SK-N-SH (cell line): ENCODE measurements at regions not wholly inside any gene's neighbourhood (a gene's known extent, or its start where the extent isn't known, plus 50 kb on each side); places are given as distances from the start of the nearest gene placed in this dataset.

Experiments used
- CTCF ChIA-PET: fragments of 300-600, 350-600 bp; formaldehyde crosslinking; extraction: SDS; loops from one replicate; lab custom pipeline; 2021; lab: Yijun Ruan, JAX
- POLR2A ChIA-PET: fragments of 350-600 bp; sonication (Branson Sonifier 250); formaldehyde crosslinking; extraction: SDS; loops from one replicate; lab custom pipeline; 2020; ENCODE audit warnings: antibody characterized with exemption, inconsistent platforms; lab: Yijun Ruan, JAX
- DNase-seq: peaks from one replicate; pipeline ENCODE4 v3.0.0; 2012
- H2AFZ ChIP-seq: fragments of 200-600 bp; sonication (generic); 2 replicates; pipeline ENCODE4 v1.8.1; 2016; ENCODE audit warnings: antibody characterized with exemption, mild to moderate bottlenecking, low read depth
- H3F3A ChIP-seq: fragments of 200-600 bp; sonication (generic); replicated peaks from 2 replicates; pipeline ENCODE3; 2016; ENCODE audit warnings: antibody characterized with exemption, mild to moderate bottlenecking; ENCODE audit not compliant: insufficient read depth
- H3K27ac ChIP-seq, 2 experiments: fragments of 200-500 bp in 1 of 2; fragments of 200-600 bp in 1 of 2; sonication (Bioruptor generic) in 1 of 2; sonication (generic), shearing (Covaris generic) in 1 of 2; 2 replicates each; pipeline versions ENCODE4 v1.5.1 to v1.6.1; 2014 to 2016; ENCODE audit warnings: low read depth in 2 of 2, inconsistent platforms in 1 of 2, low read length in 1 of 2, mild to moderate bottlenecking in 1 of 2, mixed read lengths in 1 of 2
- H3K27me3 ChIP-seq: fragments of 200-600 bp; sonication (generic), shearing (Covaris generic); 2 replicates; pipeline ENCODE4 v1.6.1; 2016; ENCODE audit warnings: mixed run types; ENCODE audit not compliant: insufficient read depth
- H3K36me3 ChIP-seq, 2 experiments: fragments of 200-500 bp in 1 of 2; fragments of 200-600 bp in 1 of 2; sonication (Bioruptor generic) in 1 of 2; sonication (generic) in 1 of 2; replicated peaks in 1 of 2; 2 replicates each; pipeline versions ENCODE3 to v1.5.1; 2014 to 2016; ENCODE audit warnings: low read length in 1 of 2, mild to moderate bottlenecking in 1 of 2; ENCODE audit not compliant: insufficient read depth in 2 of 2, control insufficient read depth in 1 of 2
- H3K4me1 ChIP-seq, 2 experiments: fragments of 200-500 bp in 1 of 2; fragments of 200-600 bp in 1 of 2; sonication (Bioruptor generic) in 1 of 2; sonication (generic), shearing (Covaris generic) in 1 of 2; 2 replicates each; pipeline versions ENCODE4 v1.5.1 to v1.6.1; 2014 to 2016; ENCODE audit warnings: low read depth in 1 of 2, low read length in 1 of 2, mixed run types in 1 of 2; ENCODE audit not compliant: insufficient read depth in 2 of 2, control insufficient read depth in 1 of 2
- H3K4me2 ChIP-seq: fragments of 200-600 bp; sonication (generic), shearing (Covaris generic); 2 replicates; pipeline ENCODE4 v1.6.1; 2017; ENCODE audit warnings: mixed run types
- H3K4me3 ChIP-seq, 2 experiments: fragments of 200-500 bp in 1 of 2; fragments of 200-600 bp in 1 of 2; sonication (Bioruptor generic) in 1 of 2; sonication (generic), shearing (Covaris generic) in 1 of 2; 2 replicates each; pipeline versions ENCODE4 v1.5.1 to v1.8.1; 2014 to 2016; ENCODE audit warnings: low read depth in 2 of 2, inconsistent platforms in 1 of 2, low read length in 1 of 2, mild to moderate bottlenecking in 1 of 2, mixed read lengths in 1 of 2, moderate library complexity in 1 of 2
- H3K79me2 ChIP-seq: fragments of 200-600 bp; sonication (generic); 2 replicates; pipeline ENCODE4 v1.8.1; 2017; ENCODE audit warnings: mild to moderate bottlenecking; ENCODE audit not compliant: insufficient read depth
- H3K9ac ChIP-seq: fragments of 200-600 bp; sonication (generic); 2 replicates; pipeline ENCODE4 v1.6.1; 2017; ENCODE audit warnings: mixed run types
- H3K9me2 ChIP-seq: fragments of 200-600 bp; sonication (generic); 2 replicates; pipeline ENCODE4 v1.6.1; 2017; ENCODE audit warnings: mixed run types
- H3K9me3 ChIP-seq: fragments of 200-600 bp; sonication (generic); 2 replicates; pipeline ENCODE4 v1.6.1; 2017; ENCODE audit warnings: mixed run types, mild to moderate bottlenecking, moderate library complexity
- H4K20me1 ChIP-seq: fragments of 200-600 bp; sonication (generic); 2 replicates; pipeline ENCODE4 v1.6.1; 2017; ENCODE audit warnings: mild to moderate bottlenecking, mixed run types; ENCODE audit not compliant: insufficient read depth
- EP300 ChIP-seq, 2 experiments: IDR thresholded peaks; 2 replicates each; pipeline versions ENCODE4 v1.4.0 to v1.6.1; 2012; ENCODE audit warnings: borderline replicate concordance in 1 of 2, low read depth in 1 of 2, low read length in 1 of 2
- EZH2phosphoT487 ChIP-seq: fragments of 200-600 bp; sonication (generic); IDR thresholded peaks from 2 replicates; pipeline ENCODE4 v1.6.1; 2017; ENCODE audit warnings: low read depth, mixed run types, mild to moderate bottlenecking, antibody characterized with exemption, moderate library complexity, borderline replicate concordance
- FOSL2 ChIP-seq: IDR thresholded peaks from 2 replicates; pipeline ENCODE4 v1.4.0; 2012; ENCODE audit warnings: low read depth, mild to moderate bottlenecking, moderate library complexity, borderline replicate concordance
- JUND ChIP-seq: IDR thresholded peaks from 2 replicates; pipeline ENCODE4 v1.4.0; 2012
- MAX ChIP-seq: IDR thresholded peaks from 2 replicates; pipeline ENCODE4 v1.4.0; 2012; ENCODE audit warnings: low read depth
- MEF2A ChIP-seq: IDR thresholded peaks from 2 replicates; pipeline ENCODE4 v1.4.0; 2012; ENCODE audit warnings: low read depth, borderline replicate concordance
- MXI1 ChIP-seq: IDR thresholded peaks from 2 replicates; pipeline ENCODE4 v1.6.1; 2012; ENCODE audit warnings: mild to moderate bottlenecking, low read depth, low read length, improper control_type of control experiment
- NRF1 ChIP-seq: IDR thresholded peaks from 2 replicates; pipeline ENCODE4 v1.6.1; 2012; ENCODE audit warnings: low read depth, mild to moderate bottlenecking, low read length
- PBX3 ChIP-seq: IDR thresholded peaks from 2 replicates; pipeline ENCODE4; 2012
- POLR2AphosphoS5 ChIP-seq: IDR thresholded peaks from 2 replicates; pipeline ENCODE4 v1.6.1; 2012; ENCODE audit warnings: low read depth, low read length
- RAD21 ChIP-seq: IDR thresholded peaks from 2 replicates; pipeline ENCODE4 v1.6.1; 2012; ENCODE audit warnings: mild to moderate bottlenecking, low read length
- RFX5 ChIP-seq: IDR thresholded peaks from 2 replicates; pipeline ENCODE4 v1.6.1; 2012; ENCODE audit warnings: mild to moderate bottlenecking, improper control_type of control experiment, low read length
- RXRA ChIP-seq: IDR thresholded peaks from 2 replicates; pipeline ENCODE4 v1.4.0; 2012; ENCODE audit warnings: low read depth, mild to moderate bottlenecking, borderline replicate concordance
- SMC3 ChIP-seq: IDR thresholded peaks from 2 replicates; pipeline ENCODE4 v1.6.1; 2012; ENCODE audit warnings: low read depth, low read length, improper control_type of control experiment
- TAF1 ChIP-seq: IDR thresholded peaks from 2 replicates; pipeline ENCODE4 v1.6.1; 2012; ENCODE audit warnings: low read depth, mild to moderate bottlenecking, low read length, moderate library complexity, borderline replicate concordance
- TCF12 ChIP-seq: IDR thresholded peaks from 2 replicates; pipeline ENCODE4 v1.4.0; 2012
- TEAD4 ChIP-seq: IDR thresholded peaks from 2 replicates; pipeline ENCODE4 v1.4.0; 2012; ENCODE audit warnings: mild to moderate bottlenecking, borderline replicate concordance; ENCODE audit not compliant: insufficient read depth
- USF1 ChIP-seq: IDR thresholded peaks from 2 replicates; pipeline ENCODE4 v1.4.0; 2012; ENCODE audit warnings: low read depth, borderline replicate concordance
- USF2 ChIP-seq: fragments of 150-350 bp; IDR thresholded peaks from 2 replicates; pipeline ENCODE4 v1.6.1; 2017; ENCODE audit warnings: antibody characterized with exemption, low read length, low read depth, borderline replicate concordance
- YY1 ChIP-seq: IDR thresholded peaks from 2 replicates; pipeline ENCODE4 v1.4.0; 2012; ENCODE audit warnings: low read depth, mild to moderate bottlenecking
- WGBS: methylation state at CpG from one replicate; pipeline ENCODE4 v1.1.6; 2017; ENCODE audit warnings: low lambda C conversion rate; 5-methylcytosine and 5-hydroxymethylcytosine counted together

- Histone ChIP-seq H3K4me3 (no peak overlapping the region), H2AFZ (no peak overlapping the region), H3K4me1 (no peaks in the 10 kb centered on the region), H3K36me3 (no peaks in the 10 kb centered on the region), H3K79me2 (no peaks in the 10 kb centered on the region), H3K9ac (no peak overlapping the region), H3K27me3 (no peaks in the 10 kb centered on the region; the same call in 1 of the 2 replicates), H3F3A (no peaks in the 10 kb centered on the region), H3K9me3 (no peaks in the 10 kb centered on the region), H3K4me2 (no peak overlapping the region), H4K20me1 (no peaks in the 10 kb centered on the region), H3K9me2 (no peaks in the 10 kb centered on the region), H3K27ac (no peak overlapping the region)
- TF ChIP-seq TCF12 (no peak), MEF2A (no peak), USF1 (no peak), TAF1 (no peak), POLR2AphosphoS5 (no peak), NRF1 (no peak), RXRA (no peak), SMC3 (no peak), MXI1 (no peak), RFX5 (no peak), PBX3 (no peak), YY1 (no peak), RAD21 (no peak), FOSL2 (no peak), USF2 (no peak), EZH2phosphoT487 (no peak), TEAD4 (no peak), JUND (no peak), EP300 (IDR thresholded peaks at IDR 0.05; ENCODE audit: borderline replicate concordance in 1 of 2, low read depth in 1 of 2, low read length in 1 of 2) (no peak), MAX (no peak)
- no peak for DNase-seq
- ChIA-PET CTCF (interaction anchor here (2.3 kb wide), 1 partner anchor 42 kb away, joined by 7 read pairs; no protein-coding TSS in a partner anchor), POLR2A (no interaction called here)
- WGBS = 47% methylated on average over 6 of the region's 6 CpGs
Observed at GRCh38 chrX:109928596-109929335, 74.1 kb upstream of the TMEM164 start.
